ENCODE measurements at regions not wholly inside any gene's neighbourhood (a gene's known extent, or its start where the extent isn't known, plus 50 kb on each side); places are given as distances from the start of the nearest gene placed in this dataset.

DNA sequence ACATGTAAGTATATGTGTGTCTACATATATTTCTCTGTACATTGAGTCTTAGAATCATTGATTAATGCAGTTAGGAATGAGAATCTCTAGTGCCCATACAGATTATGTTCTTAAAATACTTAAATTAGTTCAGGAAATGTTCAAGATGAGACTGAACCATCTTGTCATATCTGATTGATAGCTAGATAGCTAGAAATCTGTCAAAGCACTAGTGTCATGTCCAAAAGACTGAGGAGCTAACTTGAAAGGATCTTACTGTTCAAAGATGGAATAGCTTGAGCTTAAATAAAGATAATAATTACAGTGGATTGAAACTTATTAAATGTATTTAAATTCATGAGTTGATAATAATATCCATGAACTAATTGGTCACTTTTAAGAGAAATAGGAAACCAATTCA lies 191.7 kb upstream of the TCF21 start:
- no peak for DNase-seq (ENCODE audit: low spot score)

DNA sequence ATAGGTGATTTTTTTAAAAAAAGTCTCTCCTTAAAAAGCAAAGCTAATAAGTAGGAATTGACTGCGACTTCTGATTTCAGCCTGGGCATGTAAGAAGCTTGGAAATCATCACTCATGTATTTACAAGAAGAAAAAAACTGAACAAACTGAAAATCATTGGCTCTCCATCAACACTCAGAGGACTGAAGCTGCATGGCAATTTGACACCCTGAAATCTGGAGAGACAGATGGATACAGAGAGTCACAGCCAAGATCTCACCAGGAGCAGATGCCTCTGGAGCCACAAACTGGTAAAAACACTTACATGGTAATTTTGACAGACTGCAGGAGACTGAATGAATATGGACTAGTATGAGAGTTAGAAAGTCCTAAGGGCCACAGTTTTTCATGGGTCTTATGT lies 191.2 kb upstream of the TCF21 start:
- DNase-seq (ENCODE audit: low spot score) = no peak

DNA sequence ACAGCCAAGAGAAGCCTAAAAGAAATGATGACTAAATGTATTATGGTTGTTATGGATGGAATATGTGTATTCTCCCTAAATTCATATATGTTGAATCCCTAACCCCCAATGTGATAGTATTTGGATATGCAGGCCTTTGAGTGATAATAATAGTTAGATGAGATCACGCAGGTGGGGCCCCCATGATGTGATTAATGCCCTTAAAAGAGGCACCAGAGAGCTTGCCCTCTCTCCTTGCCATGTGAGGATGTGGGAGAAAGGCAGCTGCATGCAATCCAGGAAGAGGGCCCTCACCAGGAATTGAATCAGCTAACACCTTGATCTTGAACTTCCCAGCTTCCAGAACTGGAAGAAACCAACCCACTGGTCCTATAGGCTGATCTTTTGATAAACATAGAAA lies 190.6 kb upstream of the TCF21 start:
- no peak for DNase-seq (ENCODE audit: low spot score)

DNA sequence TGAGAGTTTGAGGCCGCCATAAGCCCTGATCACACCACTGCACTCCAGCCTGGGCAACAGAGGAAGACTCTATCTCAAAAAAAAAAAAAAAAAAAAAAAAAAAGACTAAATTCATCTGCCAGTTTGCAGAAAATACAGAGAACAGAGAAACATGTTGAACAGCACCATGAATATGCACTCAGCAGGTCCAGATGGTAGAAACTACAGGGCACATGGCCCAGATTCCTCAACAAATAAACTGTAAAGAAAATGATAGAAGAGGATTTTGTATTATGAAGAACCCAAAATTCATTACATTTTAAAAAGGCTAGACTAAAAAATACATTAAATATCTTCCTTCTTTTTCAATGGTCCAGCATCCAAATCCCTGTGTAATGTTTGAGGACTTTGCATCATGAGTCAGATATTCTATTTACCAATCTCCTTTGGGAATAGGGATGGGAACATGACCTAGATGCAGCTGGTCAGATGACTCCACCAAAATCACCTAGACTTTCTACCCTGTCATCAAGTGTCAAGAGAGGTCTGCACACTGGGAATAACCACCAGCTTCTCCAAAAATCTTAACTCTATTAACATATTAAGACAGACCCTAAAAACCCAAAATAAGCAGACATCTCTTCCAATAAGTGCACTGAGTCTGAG lies 189.1 kb upstream of the TCF21 start:
- DNase-seq (ENCODE audit: low spot score) = no peak

DNA sequence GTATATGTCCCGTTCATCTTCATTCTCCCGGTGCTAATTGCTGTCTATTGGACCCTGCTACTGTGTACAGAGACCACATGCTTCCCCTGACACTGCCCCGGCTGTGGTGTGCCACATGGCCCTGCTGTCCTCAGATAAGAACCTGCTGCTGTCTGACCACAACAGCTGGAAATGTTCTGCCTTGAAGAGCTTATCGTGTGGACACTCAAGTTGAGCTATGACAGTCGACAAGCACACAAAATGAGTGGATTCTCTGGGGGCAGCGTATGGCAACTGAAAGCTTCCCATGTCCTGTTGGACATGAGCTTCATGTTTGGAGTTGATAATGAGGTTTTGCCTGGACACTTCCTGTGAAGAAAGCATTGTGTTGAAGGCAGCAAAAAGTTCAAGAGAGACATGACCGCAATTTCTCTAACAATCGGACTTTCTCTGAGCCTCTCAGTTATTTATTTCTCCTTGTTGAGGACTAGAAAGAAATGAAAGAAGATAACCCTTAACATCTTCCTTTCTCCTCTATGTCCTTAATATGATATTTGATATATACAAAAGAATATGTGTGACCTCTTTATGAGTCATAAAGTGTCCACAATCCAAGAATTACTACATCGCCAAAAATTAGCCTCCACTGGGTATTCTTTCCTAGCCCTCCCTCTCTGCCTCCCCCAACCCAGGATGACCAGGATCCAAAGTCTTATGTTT lies 187.1 kb upstream of the TCF21 start:
- no peak for DNase-seq (ENCODE audit: low spot score)

DNA sequence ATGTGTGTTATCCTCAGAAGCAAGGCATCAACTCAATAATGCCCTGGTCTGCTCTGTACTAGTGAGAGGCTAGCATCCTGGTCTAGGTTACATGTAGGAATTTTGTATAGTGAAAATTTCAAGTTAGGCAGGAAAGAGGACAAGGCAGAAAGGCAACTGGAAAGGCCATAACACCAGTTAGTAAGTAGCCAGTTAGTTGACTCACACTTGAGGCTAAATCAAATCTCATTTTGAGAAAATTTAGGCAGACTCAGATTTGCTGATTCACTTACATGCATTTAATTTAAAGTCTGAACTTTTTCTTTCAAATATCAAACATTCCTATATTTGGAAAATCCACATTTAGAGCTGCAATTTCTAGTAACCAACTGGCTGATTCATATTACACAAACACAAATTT lies 184.5 kb upstream of the TCF21 start:
- DNase-seq (ENCODE audit: low spot score) = no peak

DNA sequence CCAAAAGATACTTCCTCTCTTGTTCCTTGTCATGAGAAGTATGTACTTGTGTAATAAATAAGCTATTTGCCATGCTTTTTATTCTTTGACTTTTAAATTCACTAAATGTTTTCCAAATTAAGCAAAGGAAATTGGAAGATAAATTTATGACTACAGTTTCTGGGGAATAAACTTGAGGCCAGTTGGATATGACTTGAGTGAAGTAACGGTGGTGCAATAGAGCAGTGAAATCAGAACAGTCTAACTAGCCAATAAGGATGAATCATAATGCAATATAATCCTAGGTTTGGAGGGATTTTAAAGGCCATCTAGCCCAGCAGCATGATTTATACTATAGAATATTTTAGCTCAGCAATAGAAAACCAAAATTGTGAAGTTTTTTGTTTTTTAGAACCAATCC lies 183.8 kb upstream of the TCF21 start:
- no peak for DNase-seq (ENCODE audit: low spot score)

GRCh38 chr6:133705731-133706130 lies 183.2 kb upstream of the TCF21 start:
- DNase-seq (ENCODE audit: low spot score) = no peak

GRCh38 chr6:133707456-133707855 lies 181.5 kb upstream of the TCF21 start:
- no peak for DNase-seq (ENCODE audit: low spot score)

- DNase-seq (ENCODE audit: low spot score) = no peak
Measured at GRCh38 chr6:133710826-133711225, 178.1 kb upstream of the TCF21 start.

DNA sequence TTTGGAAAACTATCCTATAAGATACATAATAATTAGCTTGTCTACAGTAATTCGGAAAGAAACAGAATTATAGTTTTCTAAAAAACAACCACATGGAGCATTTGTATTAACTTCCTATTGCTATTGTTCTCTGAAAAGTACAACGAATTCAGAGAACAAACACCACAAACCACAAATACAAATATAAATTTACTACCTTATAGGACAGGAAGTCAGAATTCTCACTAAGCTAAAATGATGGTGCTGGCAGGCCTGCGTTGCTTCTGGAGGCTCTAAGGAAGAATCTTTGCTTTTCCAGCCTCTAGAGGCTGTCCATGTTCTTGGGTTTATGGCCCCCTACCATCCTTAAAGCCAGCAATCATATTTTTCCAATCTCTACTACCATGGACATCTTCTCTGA lies 173.6 kb upstream of the TCF21 start:
- no peak for DNase-seq (ENCODE audit: low spot score)

DNA sequence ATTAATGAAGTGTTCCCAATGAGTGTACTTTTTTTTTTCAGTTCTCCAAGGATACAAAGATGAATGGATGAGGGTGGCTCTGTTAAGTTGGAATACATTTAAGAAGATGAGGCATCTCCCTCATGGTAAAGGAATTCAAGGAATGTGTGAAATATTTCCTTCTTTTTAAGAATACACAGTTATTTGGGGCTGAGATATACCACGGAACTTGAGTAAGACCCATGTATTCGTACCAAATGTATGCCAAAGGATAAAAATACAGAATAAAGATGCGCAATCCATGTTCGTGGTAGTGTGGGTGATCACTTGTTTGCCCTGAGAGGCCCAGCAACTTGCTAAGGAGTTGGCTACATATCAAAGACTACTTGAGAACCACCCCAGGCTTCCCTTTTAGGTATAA lies 164.2 kb upstream of the TCF21 start:
- DNase-seq (ENCODE audit: low spot score) = no peak

DNA sequence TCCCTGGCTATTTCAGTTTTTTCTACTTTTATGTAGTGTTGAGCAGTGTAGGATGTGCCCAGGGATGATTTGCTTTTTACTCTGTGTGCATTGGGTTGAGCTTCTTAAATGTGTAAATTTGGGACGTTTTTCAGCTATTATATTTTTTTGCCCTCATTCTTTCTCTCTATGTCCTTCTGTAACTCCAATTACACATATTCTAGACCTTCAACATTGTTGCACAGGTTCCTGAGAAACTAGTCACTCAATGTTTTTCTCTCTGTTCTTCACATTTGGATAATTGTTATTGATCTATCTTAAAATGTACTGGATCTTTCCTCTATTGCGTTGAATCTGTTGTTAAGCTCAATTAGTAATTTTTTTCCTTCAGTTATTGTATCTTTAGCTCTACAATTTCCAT lies 162.7 kb upstream of the TCF21 start:
- no peak for DNase-seq (ENCODE audit: low spot score)

GRCh38 chr6:133730881-133731280 lies 158.0 kb upstream of the TCF21 start:
- DNase-seq (ENCODE audit: low spot score) = no peak

- DNase-seq (ENCODE audit: low spot score) = no peak
Measured at GRCh38 chr6:133740218-133740617, 148.7 kb upstream of the TCF21 start.

DNA sequence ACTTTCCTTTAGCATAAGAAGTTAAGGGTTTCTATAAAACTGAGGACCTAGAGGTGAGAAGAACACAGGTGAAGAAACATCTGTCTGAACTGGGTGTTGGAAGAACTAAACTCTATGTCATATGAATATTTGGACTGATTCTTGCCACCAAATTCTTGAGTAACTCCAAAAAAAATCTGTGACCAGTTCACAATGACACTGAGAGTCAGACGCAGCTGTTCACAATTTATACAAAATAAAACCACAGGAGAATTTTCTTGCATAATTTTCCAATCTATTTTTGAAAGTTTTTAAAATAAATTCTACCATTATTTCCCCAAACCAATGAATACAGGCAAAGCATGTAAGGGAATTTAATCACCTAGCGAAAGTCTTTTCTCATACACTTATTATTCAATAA lies 148.1 kb upstream of the TCF21 start:
- no peak for DNase-seq (ENCODE audit: low spot score)

DNA sequence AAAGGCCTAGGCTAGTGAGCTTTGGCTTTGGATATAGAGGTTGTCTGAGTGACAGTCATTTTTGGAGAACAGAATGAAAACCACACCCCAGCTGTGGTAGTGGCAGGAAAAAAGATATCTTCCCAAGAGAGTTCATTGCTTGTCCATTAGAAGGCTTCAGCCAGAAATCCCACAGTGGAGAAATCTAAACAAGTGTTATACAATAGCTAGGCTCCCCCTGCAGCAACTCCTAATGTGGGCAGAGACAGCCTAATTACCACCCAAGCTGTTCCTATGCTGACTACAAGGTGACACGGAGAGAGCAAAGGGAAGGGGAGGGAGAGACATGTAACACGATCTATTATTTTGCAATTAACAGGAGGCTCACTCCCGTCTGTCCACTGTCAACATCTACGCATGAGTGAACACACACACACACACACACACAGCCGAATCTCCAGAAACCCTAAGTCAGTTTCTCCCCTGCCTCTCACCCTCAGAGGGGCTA lies 147.5 kb upstream of the TCF21 start:
- no peak for DNase-seq (ENCODE audit: low spot score)

GRCh38 chr6:133743621-133744020 lies 145.3 kb upstream of the TCF21 start:
- DNase-seq (ENCODE audit: low spot score) = no peak

DNA sequence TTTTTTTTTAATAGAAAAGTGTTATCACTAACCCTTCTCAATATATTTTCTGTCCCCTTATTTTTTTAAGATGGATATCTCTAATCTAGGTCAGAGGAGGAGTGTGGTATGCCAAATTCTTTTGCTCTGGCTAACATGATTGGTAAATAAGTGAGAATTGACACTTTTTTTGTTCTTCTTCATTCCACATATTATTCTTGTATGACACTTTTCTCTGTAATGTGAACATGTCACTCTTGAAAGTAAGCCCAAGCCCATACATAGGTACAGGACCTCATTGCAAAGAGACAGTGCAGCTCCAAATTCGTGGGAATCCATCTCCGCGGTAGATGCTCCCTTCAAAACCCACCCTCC lies 142.5 kb upstream of the TCF21 start:
- no peak for DNase-seq (ENCODE audit: low spot score)

GRCh38 chr6:133748628-133749027 lies 140.3 kb upstream of the TCF21 start:
- no peak for DNase-seq (ENCODE audit: low spot score)

DNA sequence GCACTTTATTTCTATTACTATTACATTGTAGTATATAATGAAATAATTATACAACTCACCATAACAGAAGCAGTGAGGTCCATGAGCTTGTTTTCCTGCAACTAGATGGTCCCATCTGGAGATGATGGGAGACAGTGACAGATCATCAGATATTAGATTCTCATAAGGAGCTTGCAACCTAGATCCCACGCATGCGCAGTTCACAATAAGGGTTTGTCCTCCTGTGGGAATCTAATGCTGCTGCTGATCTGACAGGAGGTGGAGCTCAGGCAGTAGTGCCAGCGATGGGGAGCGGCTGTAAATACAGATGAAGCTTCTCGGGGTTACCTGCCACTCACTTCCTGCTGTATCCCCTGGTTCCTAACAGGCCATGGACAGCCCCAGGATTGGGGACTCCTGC lies 139.5 kb upstream of the TCF21 start:
- DNase-seq (ENCODE audit: low spot score) = no peak

DNA sequence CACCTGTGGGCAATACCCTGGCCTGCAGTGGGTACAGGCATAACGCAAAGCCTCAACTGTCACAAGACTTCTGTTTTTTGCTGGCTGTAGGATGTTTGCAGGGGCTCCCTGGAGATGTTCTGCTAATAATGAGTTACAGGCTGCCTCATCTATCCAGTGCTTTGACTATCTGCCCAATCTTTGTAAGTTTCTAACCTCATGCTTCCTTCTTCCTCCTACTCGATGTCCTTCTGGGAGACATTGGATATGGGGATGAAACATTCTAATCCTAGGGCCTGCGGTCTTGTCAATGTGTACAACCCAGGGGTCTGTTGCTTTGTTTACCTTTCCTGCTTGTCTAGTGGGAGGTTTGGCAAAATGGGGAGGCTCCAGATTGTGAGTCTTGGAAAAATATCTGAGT lies 136.8 kb upstream of the TCF21 start:
- DNase-seq (ENCODE audit: low spot score) = no peak

- DNase-seq (ENCODE audit: low spot score) = no peak
Measured at GRCh38 chr6:133753756-133754155, 135.2 kb upstream of the TCF21 start.

DNA sequence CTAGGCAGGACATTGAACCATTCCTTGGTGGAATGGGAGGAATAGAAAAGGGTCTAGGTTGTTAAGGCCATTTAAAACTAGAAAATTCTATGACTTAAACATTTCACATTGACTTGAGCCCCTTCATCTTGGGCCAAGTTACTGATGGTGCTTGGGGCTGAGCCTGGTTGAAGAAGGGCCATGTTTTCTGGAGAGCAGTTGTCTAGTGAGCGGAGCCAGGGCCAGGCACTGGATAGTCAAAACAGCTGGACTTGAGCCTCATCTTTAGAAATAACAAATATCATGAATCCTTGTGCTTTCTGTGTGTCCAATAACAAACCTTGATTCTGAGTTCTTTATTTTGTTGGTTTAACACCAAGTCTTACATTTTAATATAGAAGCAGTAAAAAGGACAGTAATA lies 134.6 kb upstream of the TCF21 start:
- DNase-seq (ENCODE audit: low spot score) = no peak

Data from putamen (tissue), 1 donor.